ENCODE measurements at regions not wholly inside any gene's neighbourhood (a gene's known extent, or its start where the extent isn't known, plus 50 kb on each side); places are given as distances from the start of the nearest gene placed in this dataset.

GRCh38 chr6:169165561-169166300, 87.9 kb downstream of the THBS2 start:
- no peak for DNase-seq (ENCODE audit: low read depth, low spot score)
- H3K27ac ChIP-seq, result no peak overlapping the region
- H3K9ac ChIP-seq (ENCODE audit: insufficient read length), result no peak overlapping the region
- no peak overlapping the region for H3K4me3 ChIP-seq
- H3K9me3 ChIP-seq (ENCODE audit: low read depth, low read length), result no peaks in the 10 kb centered on the region
- TF ChIP-seq EZH2 (IDR thresholded peaks at IDR 0.05) (no peak), FOXP2 (optimal IDR thresholded peaks at IDR 0.05; ENCODE audit: control extremely low read depth, extremely low read length, insufficient read depth) (no peak), POLR2AphosphoS5 (IDR thresholded peaks at IDR 0.05; ENCODE audit: borderline replicate concordance, low read depth, low read length) (no peak)
- H3K36me3 ChIP-seq (ENCODE audit: insufficient read depth, low read length), result no peaks in the 10 kb centered on the region

- Histone ChIP-seq H3K36me3 (ENCODE audit: insufficient read depth, low read length) (no peaks in the 10 kb centered on the region), H3K4me3 (no peak overlapping the region), H3K9ac (ENCODE audit: insufficient read length) (no peak overlapping the region), H3K9me3 (ENCODE audit: low read depth, low read length) (no peaks in the 10 kb centered on the region), H3K27ac (no peak overlapping the region)
- TF ChIP-seq FOXP2 (optimal IDR thresholded peaks at IDR 0.05; ENCODE audit: control extremely low read depth, extremely low read length, insufficient read depth), result no peak
- TF ChIP-seq POLR2AphosphoS5 (IDR thresholded peaks at IDR 0.05; ENCODE audit: borderline replicate concordance, low read depth, low read length), result no peak
- TF ChIP-seq EZH2 (IDR thresholded peaks at IDR 0.05), result no peak
- no peak for DNase-seq (ENCODE audit: low read depth, low spot score)
Measured at GRCh38 chr6:169164986-169165385, 88.7 kb downstream of the THBS2 start.

DNA sequence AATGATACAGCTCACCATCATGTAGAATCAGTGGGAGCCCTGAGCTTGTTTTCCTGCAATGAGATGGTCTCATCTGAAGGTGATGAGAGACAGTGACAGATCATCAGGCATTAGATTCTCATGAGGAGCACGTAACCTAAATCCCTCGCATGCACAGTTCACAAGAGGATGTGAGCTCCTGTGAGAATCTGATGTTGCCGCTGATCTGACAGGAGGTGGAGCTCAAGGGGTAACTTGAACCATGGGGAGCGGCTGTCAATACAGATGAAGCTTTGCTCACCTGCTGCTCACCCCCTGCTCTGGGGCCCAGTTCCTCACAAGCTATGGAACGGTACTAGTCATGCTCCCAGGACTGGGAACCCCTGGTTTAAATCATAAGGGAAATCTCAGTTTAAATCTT, 89.2 kb downstream of the THBS2 start:
- DNase-seq (ENCODE audit: low read depth, low spot score), result no peak
- H3K9me3 ChIP-seq (ENCODE audit: low read depth, low read length), result no peaks in the 10 kb centered on the region
- no peak overlapping the region for H3K27ac ChIP-seq
- no peak overlapping the region for H3K9ac ChIP-seq (ENCODE audit: insufficient read length)
- no peak for TF ChIP-seq POLR2AphosphoS5 (IDR thresholded peaks at IDR 0.05; ENCODE audit: borderline replicate concordance, low read depth, low read length)
- no peak for TF ChIP-seq FOXP2 (optimal IDR thresholded peaks at IDR 0.05; ENCODE audit: control extremely low read depth, extremely low read length, insufficient read depth)
- no peak for TF ChIP-seq EZH2 (IDR thresholded peaks at IDR 0.05)
- H3K4me3 ChIP-seq, result no peak overlapping the region
- no peaks in the 10 kb centered on the region for H3K36me3 ChIP-seq (ENCODE audit: insufficient read depth, low read length)

GRCh38 chr6:169163411-169163901, 90.2 kb downstream of the THBS2 start:
- Histone ChIP-seq H3K9ac (ENCODE audit: insufficient read length) (no peak overlapping the region), H3K36me3 (ENCODE audit: insufficient read depth, low read length) (no peaks in the 10 kb centered on the region), H3K9me3 (ENCODE audit: low read depth, low read length) (no peaks in the 10 kb centered on the region), H3K27ac (no peak overlapping the region), H3K4me3 (no peak overlapping the region)
- no peak for DNase-seq (ENCODE audit: low read depth, low spot score)
- TF ChIP-seq POLR2AphosphoS5 (IDR thresholded peaks at IDR 0.05; ENCODE audit: borderline replicate concordance, low read depth, low read length) (no peak), EZH2 (IDR thresholded peaks at IDR 0.05) (no peak)

GRCh38 chr6:169162752-169163407, 90.8 kb downstream of the THBS2 start:
- DNase-seq (ENCODE audit: low read depth, low spot score), result no peak
- H3K27ac ChIP-seq, result no peak overlapping the region
- H3K9ac ChIP-seq (ENCODE audit: insufficient read length), result no peak overlapping the region
- TF ChIP-seq EZH2 (IDR thresholded peaks at IDR 0.05) (no peak), POLR2AphosphoS5 (IDR thresholded peaks at IDR 0.05; ENCODE audit: borderline replicate concordance, low read depth, low read length) (no peak), FOXP2 (optimal IDR thresholded peaks at IDR 0.05; ENCODE audit: control extremely low read depth, extremely low read length, insufficient read depth) (no peak)
- H3K9me3 ChIP-seq (ENCODE audit: low read depth, low read length), result no peaks in the 10 kb centered on the region
- H3K4me3 ChIP-seq, result no peak overlapping the region
- no peaks in the 10 kb centered on the region for H3K36me3 ChIP-seq (ENCODE audit: insufficient read depth, low read length)

- Histone ChIP-seq H3K9me3 (ENCODE audit: low read depth, low read length) (no peaks in the 10 kb centered on the region), H3K4me3 (no peak overlapping the region)
- DNase-seq (ENCODE audit: low read depth, low spot score), result no peak
Measured at GRCh38 chr6:169162249-169162648, 91.4 kb downstream of the THBS2 start.

DNA sequence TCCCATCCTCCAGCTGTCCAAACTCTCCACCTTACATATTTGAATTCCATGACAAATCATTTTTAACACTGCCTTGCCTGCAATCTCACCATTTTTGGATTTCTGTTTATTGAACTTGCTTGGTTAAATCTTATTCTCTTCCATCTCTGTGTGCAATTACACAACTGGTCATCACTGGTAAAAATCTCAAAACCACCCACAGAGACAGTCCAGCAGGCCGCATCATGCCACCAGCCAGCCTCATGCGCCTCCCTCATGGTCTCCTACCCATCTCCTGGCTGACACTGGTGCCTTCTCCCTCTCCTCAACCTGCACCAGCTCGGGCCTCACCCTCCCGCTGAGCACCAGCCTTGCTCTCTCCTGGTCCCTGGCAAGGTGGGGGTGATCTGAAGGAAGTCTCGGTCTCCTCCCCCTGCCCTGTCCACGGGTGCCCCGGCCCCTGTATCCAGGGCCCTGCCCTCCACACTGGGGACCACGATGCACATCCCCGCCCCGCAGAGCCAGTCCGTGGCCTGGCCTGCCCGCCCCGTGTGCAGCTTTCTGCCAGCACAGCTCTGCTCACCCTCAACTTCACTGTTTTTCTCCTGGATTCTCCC, 92.0 kb downstream of the THBS2 start:
- H3K36me3 ChIP-seq (ENCODE audit: insufficient read depth, low read length), result no peaks in the 10 kb centered on the region
- TF ChIP-seq POLR2AphosphoS5 (IDR thresholded peaks at IDR 0.05; ENCODE audit: borderline replicate concordance, low read depth, low read length), result no peak
- no peak for TF ChIP-seq FOXP2 (optimal IDR thresholded peaks at IDR 0.05; ENCODE audit: control extremely low read depth, extremely low read length, insufficient read depth)
- no peak for TF ChIP-seq EZH2 (IDR thresholded peaks at IDR 0.05)
- no peak overlapping the region for H3K9ac ChIP-seq (ENCODE audit: insufficient read length)
- H3K4me3 ChIP-seq, result no peak overlapping the region
- DNase-seq (ENCODE audit: low read depth, low spot score), result no peak
- H3K9me3 ChIP-seq (ENCODE audit: low read depth, low read length), result no peaks in the 10 kb centered on the region
- H3K27ac ChIP-seq, result no peak overlapping the region

More at GRCh38 chr6:169162249-169162648, 91.4 kb downstream of the THBS2 start:
- Histone ChIP-seq H3K9ac (ENCODE audit: insufficient read length) (no peak overlapping the region), H3K36me3 (ENCODE audit: insufficient read depth, low read length) (no peaks in the 10 kb centered on the region), H3K27ac (no peak overlapping the region)
- TF ChIP-seq POLR2AphosphoS5 (IDR thresholded peaks at IDR 0.05; ENCODE audit: borderline replicate concordance, low read depth, low read length) (no peak), FOXP2 (optimal IDR thresholded peaks at IDR 0.05; ENCODE audit: control extremely low read depth, extremely low read length, insufficient read depth) (no peak), EZH2 (IDR thresholded peaks at IDR 0.05) (no peak)

DNA sequence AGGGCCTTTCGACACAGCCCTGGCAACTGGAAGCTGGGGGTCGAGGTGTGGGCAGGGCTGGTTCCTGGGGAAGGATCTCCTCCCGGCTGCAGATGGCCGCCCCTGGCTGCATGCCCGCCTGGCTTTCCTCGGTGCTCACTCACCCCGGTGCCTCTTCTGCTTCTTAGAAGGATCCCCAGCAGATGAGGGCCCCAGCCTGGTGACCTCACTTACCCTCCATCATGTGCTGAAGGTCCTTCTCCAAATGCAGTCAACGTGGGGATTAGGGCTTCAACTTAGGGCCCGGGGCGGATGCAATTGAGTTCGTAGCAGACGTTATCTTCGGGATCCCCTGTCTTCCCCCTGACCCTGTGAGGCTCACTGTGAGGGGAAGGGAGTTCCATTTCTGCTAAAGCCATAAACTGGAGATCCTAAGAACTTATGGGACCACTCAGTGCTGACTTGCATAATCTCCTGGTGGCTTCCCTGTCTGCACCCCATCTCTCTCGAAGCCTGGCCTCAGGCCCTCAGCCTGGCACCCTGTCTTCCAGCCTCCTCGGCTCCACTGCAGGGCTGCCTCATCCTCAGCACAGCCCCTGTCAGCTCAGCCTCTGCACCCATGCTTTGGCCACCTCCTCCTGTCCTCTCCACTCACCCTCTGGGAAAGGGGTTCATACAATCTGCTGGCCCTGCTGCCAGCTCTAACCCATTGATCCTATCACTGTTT, 92.6 kb downstream of the THBS2 start:
- Histone ChIP-seq H3K9me3 (ENCODE audit: low read depth, low read length) (no peaks in the 10 kb centered on the region), H3K4me3 (no peak overlapping the region), H3K36me3 (ENCODE audit: insufficient read depth, low read length) (no peaks in the 10 kb centered on the region), H3K9ac (ENCODE audit: insufficient read length) (no peak overlapping the region), H3K27ac (no peak overlapping the region)
- DNase-seq (ENCODE audit: low read depth, low spot score), result no peak
- TF ChIP-seq EZH2 (IDR thresholded peaks at IDR 0.05) (no peak), FOXP2 (optimal IDR thresholded peaks at IDR 0.05; ENCODE audit: control extremely low read depth, extremely low read length, insufficient read depth) (no peak), POLR2AphosphoS5 (IDR thresholded peaks at IDR 0.05; ENCODE audit: borderline replicate concordance, low read depth, low read length) (no peak)
